Caco-2 (cell line): ENCODE measurements at regions not wholly inside any gene's neighbourhood (a gene's known extent, or its start where the extent isn't known, plus 50 kb on each side); places are given as distances from the start of the nearest gene placed in this dataset.

Source experiments
- BruUV-seq: library from RNA; stranded (reverse); fragments of 400-500 nt; replicated peaks from 2 replicates; lab custom pipeline; 2021; lab: Mats Ljungman, UMichigan
- CTCF ChIA-PET: fragments of 300-600 bp; sonication (Branson Sonifier 250); formaldehyde crosslinking; loops from one replicate; lab custom pipeline; 2022; ENCODE audit warnings: antibody characterized with exemption; lab: Charles Lee
- POLR2A ChIA-PET: fragments of 300-600 bp; sonication (Branson Sonifier 250); formaldehyde crosslinking; loops from one replicate; lab custom pipeline; 2022; ENCODE audit warnings: antibody characterized with exemption; lab: Charles Lee
- DNase-seq, 2 experiments: peaks; one replicate each; pipeline versions ENCODE4 v3.0.0 to v3.0.0-alpha.2; 2020 to 2022
- H3K27me3 ChIP-seq: replicated peaks from 2 replicates; pipeline ENCODE4 v1.6.0; 2011; ENCODE audit warnings: low read length; ENCODE audit not compliant: control insufficient read depth, insufficient read depth
- H3K36me3 ChIP-seq: 2 replicates; pipeline ENCODE4 v1.5.1; 2011; ENCODE audit warnings: low read length; ENCODE audit not compliant: control insufficient read depth, insufficient read depth
- H3K4me1 ChIP-seq: fragments of 250-450 bp; sonication (Bioruptor Pico); 2 replicates; pipeline ENCODE4 v1.5.1; 2020; ENCODE audit warnings: mild to moderate bottlenecking
- H3K4me3 ChIP-seq: 2 replicates; pipeline ENCODE4 v1.5.1; 2011; ENCODE audit warnings: low read depth, mild to moderate bottlenecking, control low read depth, low read length
- H3K9me3 ChIP-seq: fragments of 250-450 bp; sonication (Bioruptor Pico); 2 replicates; pipeline ENCODE4 v1.5.1; 2020; ENCODE audit warnings: mild to moderate bottlenecking, moderate library complexity
- H3K27ac Mint-ChIP-seq: one replicate; pipeline ENCODE4 v1.8.0; 2022; ENCODE audit warnings: mixed read lengths; ENCODE audit not compliant: unreplicated experiment
- H3K27me3 Mint-ChIP-seq: one replicate; pipeline ENCODE4 v1.8.0; 2022; ENCODE audit warnings: mixed read lengths; ENCODE audit not compliant: insufficient read depth, unreplicated experiment
- H3K36me3 Mint-ChIP-seq: one replicate; pipeline ENCODE4 v1.8.0; 2022; ENCODE audit warnings: mild to moderate bottlenecking, mixed read lengths; ENCODE audit not compliant: insufficient read depth, unreplicated experiment
- H3K4me1 Mint-ChIP-seq: one replicate; pipeline ENCODE4 v1.8.0; 2022; ENCODE audit warnings: low read depth, mixed read lengths; ENCODE audit not compliant: unreplicated experiment
- H3K4me3 Mint-ChIP-seq: one replicate; pipeline ENCODE4 v1.8.0; 2022; ENCODE audit warnings: mild to moderate bottlenecking, moderate library complexity, mixed read lengths; ENCODE audit not compliant: unreplicated experiment
- H3K9me3 Mint-ChIP-seq: one replicate; pipeline ENCODE4 v1.8.0; 2022; ENCODE audit warnings: mixed read lengths; ENCODE audit not compliant: unreplicated experiment
- intact Hi-C: fragments of 100-400 bp; cut with micrococcal nuclease; formaldehyde crosslinking; loops from one replicate; pipeline ENCODE4 v1.10.0; 2022; ENCODE audit not compliant: unreplicated experiment
- TF ChIP-seq, protein P1 (sequence below), 2 experiments: fragments of 200-600 bp in 1 of 2; IDR thresholded peaks; 1 replicate in 1 of 2; 2 replicates in 1 of 2; pipeline versions ENCODE4 v1.5.1 to v1.8.0; 2011 to 2022; ENCODE audit warnings: antibody characterized with exemption in 1 of 2, control low read depth in 1 of 2, inconsistent platforms in 1 of 2, low read depth in 1 of 2, low read length in 1 of 2, mild to moderate bottlenecking in 1 of 2, moderate library complexity in 1 of 2; ENCODE audit not compliant: insufficient read depth in 1 of 2, severe bottlenecking in 1 of 2, unreplicated experiment in 1 of 2

DNA sequence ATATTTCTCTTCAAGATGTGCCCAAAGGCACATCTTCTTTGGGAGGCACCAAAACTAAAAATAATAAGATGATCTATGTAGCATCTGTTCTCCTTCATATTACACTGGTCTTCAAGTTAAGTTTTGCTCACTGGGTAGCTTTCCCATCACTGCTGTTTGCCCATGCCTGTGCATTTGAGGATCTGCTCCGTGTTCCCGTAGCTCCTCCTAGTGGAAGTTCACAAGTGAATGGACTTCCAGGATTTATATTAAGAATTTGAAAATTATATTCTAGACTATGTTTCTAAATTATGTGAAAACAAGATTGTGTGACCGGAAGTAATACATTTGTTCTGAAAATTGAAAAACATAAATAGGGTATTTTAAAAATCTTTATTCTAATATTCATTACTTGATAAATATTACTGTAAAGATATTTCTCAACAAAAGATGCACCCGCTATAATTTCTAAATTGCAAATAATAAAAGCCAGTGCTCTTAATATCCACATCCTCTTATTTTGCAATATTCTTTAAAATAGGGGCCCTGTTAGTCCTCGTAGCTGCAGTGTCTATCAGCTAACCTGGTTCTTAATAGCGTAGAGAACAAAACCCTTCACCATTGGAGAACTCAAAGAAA is 147.7 kb downstream of the RBM46 start:
- ChIA-PET CTCF (interaction anchor here (1.0 to 1.1 kb wide), 3 partner anchors 18 to 123 kb away, joined by 3 to 6 read pairs (median 3); no protein-coding TSS in a partner anchor), POLR2A (no interaction called here)
- intact Hi-C loops = loop anchor here (1.0 to 10.0 kb wide), 4 partner anchors 74 to 376 kb away; partner anchors contain the start of gene PLRG1
- peaks cover 12% of the 10 kb centered on the region for H3K9me3 Mint-ChIP-seq
- H3K36me3 ChIP-seq = no peaks in the 10 kb centered on the region
- H3K4me1 ChIP-seq = no peaks in the 10 kb centered on the region
- TF ChIP-seq, protein P1, sequence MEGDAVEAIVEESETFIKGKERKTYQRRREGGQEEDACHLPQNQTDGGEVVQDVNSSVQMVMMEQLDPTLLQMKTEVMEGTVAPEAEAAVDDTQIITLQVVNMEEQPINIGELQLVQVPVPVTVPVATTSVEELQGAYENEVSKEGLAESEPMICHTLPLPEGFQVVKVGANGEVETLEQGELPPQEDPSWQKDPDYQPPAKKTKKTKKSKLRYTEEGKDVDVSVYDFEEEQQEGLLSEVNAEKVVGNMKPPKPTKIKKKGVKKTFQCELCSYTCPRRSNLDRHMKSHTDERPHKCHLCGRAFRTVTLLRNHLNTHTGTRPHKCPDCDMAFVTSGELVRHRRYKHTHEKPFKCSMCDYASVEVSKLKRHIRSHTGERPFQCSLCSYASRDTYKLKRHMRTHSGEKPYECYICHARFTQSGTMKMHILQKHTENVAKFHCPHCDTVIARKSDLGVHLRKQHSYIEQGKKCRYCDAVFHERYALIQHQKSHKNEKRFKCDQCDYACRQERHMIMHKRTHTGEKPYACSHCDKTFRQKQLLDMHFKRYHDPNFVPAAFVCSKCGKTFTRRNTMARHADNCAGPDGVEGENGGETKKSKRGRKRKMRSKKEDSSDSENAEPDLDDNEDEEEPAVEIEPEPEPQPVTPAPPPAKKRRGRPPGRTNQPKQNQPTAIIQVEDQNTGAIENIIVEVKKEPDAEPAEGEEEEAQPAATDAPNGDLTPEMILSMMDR (IDR thresholded peaks at IDR 0.05; ENCODE audit: insufficient read depth in 1 of 2, low read depth in 1 of 2, low read length in 1 of 2, severe bottlenecking in 1 of 2, unreplicated experiment in 1 of 2) = peak in 1 of 2 experiments; percentile 50
- H3K4me3 ChIP-seq = no peak overlapping the region
- no peak overlapping the region for H3K27ac Mint-ChIP-seq
- H3K4me3 Mint-ChIP-seq = no peak overlapping the region
- peak; percentile 16 to 42 for DNase-seq
- no TSS peak for BruUV-seq
- H3K27me3 ChIP-seq = no peaks in the 10 kb centered on the region
- no peaks in the 10 kb centered on the region for H3K9me3 ChIP-seq
- H3K36me3 Mint-ChIP-seq = no peaks in the 10 kb centered on the region
- no peaks in the 10 kb centered on the region for H3K4me1 Mint-ChIP-seq
- H3K27me3 Mint-ChIP-seq = peaks cover 3% of the 10 kb centered on the region

DNA sequence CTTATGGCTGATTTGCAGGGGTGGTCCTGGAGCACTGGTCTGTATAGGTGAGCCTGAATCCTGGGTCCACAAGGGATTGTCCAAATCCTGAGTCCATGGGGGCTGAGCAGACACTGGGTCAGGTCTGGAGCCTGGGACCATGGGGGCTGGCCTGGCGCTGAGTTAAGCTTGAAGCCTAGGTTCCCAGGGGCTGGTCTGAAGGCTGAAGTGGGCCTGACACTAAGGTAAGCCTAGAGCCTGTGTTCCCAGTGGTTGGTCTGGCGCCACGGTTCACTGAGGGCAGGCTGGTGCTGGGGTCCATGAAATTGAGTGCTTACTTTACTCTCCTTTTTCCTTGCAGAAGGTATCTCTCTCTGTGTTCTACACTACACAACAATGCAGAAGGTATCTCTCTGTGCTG is 155.8 kb downstream of the RBM46 start:
- no peak for DNase-seq
- Mint-ChIP-seq H3K9me3 (no peaks in the 10 kb centered on the region), H3K4me3 (no peak overlapping the region), H3K27me3 (peaks cover 5% of the 10 kb centered on the region), H3K4me1 (no peaks in the 10 kb centered on the region), H3K36me3 (no peaks in the 10 kb centered on the region), H3K27ac (no peak overlapping the region)
- Histone ChIP-seq H3K27me3 (no peaks in the 10 kb centered on the region), H3K36me3 (no peaks in the 10 kb centered on the region), H3K4me1 (no peaks in the 10 kb centered on the region), H3K4me3 (no peak overlapping the region), H3K9me3 (no peaks in the 10 kb centered on the region)
- BruUV-seq = no TSS peak
- TF ChIP-seq, protein P1 (IDR thresholded peaks at IDR 0.05; ENCODE audit: insufficient read depth in 1 of 2, low read depth in 1 of 2, low read length in 1 of 2, severe bottlenecking in 1 of 2, unreplicated experiment in 1 of 2) = no peak
- ChIA-PET POLR2A (no interaction called here), CTCF (no interaction called here)
- intact Hi-C loops = no loop called here

- POLR2A ChIA-PET = no interaction called here
- H3K4me1 Mint-ChIP-seq = no peaks in the 10 kb centered on the region
- H3K27me3 Mint-ChIP-seq = peaks cover 5% of the 10 kb centered on the region
- H3K4me3 ChIP-seq = no peak overlapping the region
- BruUV-seq = no TSS peak
- intact Hi-C loops = no loop called here
- no peaks in the 10 kb centered on the region for H3K27me3 ChIP-seq
- CTCF ChIA-PET = no interaction called here
- H3K27ac Mint-ChIP-seq = no peak overlapping the region
- H3K36me3 Mint-ChIP-seq = no peaks in the 10 kb centered on the region
- no peak for DNase-seq
- no peaks in the 10 kb centered on the region for H3K9me3 Mint-ChIP-seq
- no peaks in the 10 kb centered on the region for H3K4me1 ChIP-seq
- no peaks in the 10 kb centered on the region for H3K36me3 ChIP-seq
- H3K9me3 ChIP-seq = no peaks in the 10 kb centered on the region
- TF ChIP-seq, protein P1 (IDR thresholded peaks at IDR 0.05; ENCODE audit: insufficient read depth in 1 of 2, low read depth in 1 of 2, low read length in 1 of 2, severe bottlenecking in 1 of 2, unreplicated experiment in 1 of 2) = no peak
- no peak overlapping the region for H3K4me3 Mint-ChIP-seq
Measured at GRCh38 chr4:154939851-154940250, 158.8 kb downstream of the RBM46 start.
